KMS-11 (cell line): ENCODE measurements at regions not wholly inside any gene's neighbourhood (a gene's known extent, or its start where the extent isn't known, plus 50 kb on each side); places are given as distances from the start of the nearest gene placed in this dataset.
"Not testable (repeated sequence)": the region's sequence is repeated elsewhere in the genome, so short reads cannot be mapped to it uniquely, and the experiment has no call there.

Experiments used
- H2AFZ ChIP-seq: fragments of 200-600 bp; sonication (generic); 2 replicates; pipeline ENCODE4 v1.6.1; 2016; ENCODE audit warnings: antibody characterized with exemption, mixed run types, low read depth
- H3K27ac ChIP-seq: fragments of 200-600 bp; sonication (generic); 2 replicates; pipeline ENCODE4 v1.6.1; 2016; ENCODE audit warnings: mild to moderate bottlenecking, mixed run types
- H3K27me3 ChIP-seq: fragments of 200-600 bp; sonication (generic); 2 replicates; pipeline ENCODE4 v1.6.1; 2017; ENCODE audit warnings: mild to moderate bottlenecking, low read depth, mixed run types, moderate library complexity; ENCODE audit not compliant: insufficient read depth
- H3K36me3 ChIP-seq: fragments of 200-600 bp; sonication (generic); 2 replicates; pipeline ENCODE4 v1.6.1; 2017; ENCODE audit warnings: mild to moderate bottlenecking, mixed run types; ENCODE audit not compliant: insufficient read depth
- H3K4me1 ChIP-seq: fragments of 200-600 bp; sonication (generic); 2 replicates; pipeline ENCODE4 v1.6.1; 2016; ENCODE audit warnings: mild to moderate bottlenecking, low read depth, mixed run types; ENCODE audit not compliant: poor library complexity, severe bottlenecking
- H3K4me2 ChIP-seq: fragments of 200-600 bp; sonication (generic); 2 replicates; pipeline ENCODE4 v1.7.0; 2016; ENCODE audit warnings: mild to moderate bottlenecking, mixed run types
- H3K4me3 ChIP-seq: fragments of 200-600 bp; sonication (generic); IDR thresholded peaks from 2 replicates; pipeline ENCODE4 v1.6.1; 2017; ENCODE audit warnings: low read depth, low read length, mixed read lengths; ENCODE audit not compliant: insufficient read depth
- H3K79me2 ChIP-seq: fragments of 200-600 bp; sonication (generic); 2 replicates; pipeline ENCODE4 v1.6.1; 2016; ENCODE audit warnings: low read depth, mixed run types; ENCODE audit not compliant: insufficient read depth
- H3K9ac ChIP-seq: fragments of 200-600 bp; sonication (generic); 2 replicates; pipeline ENCODE4 v1.6.1; 2016; ENCODE audit warnings: mild to moderate bottlenecking, mixed run types
- H4K20me1 ChIP-seq: fragments of 200-600 bp; sonication (generic); 2 replicates; pipeline ENCODE4 v1.6.1; 2016; ENCODE audit warnings: mild to moderate bottlenecking, mixed run types; ENCODE audit not compliant: insufficient read depth
- CTCF ChIP-seq: fragments of 200-600 bp; sonication (generic); conservative IDR thresholded peaks from 2 replicates; pipeline ENCODE4 v1.6.1; 2017; ENCODE audit warnings: low read depth, mild to moderate bottlenecking, antibody characterized with exemption, low read length, moderate library complexity, mixed read lengths

- Histone ChIP-seq H3K36me3 (no peaks in the 10 kb centered on the region), H4K20me1 (no peaks in the 10 kb centered on the region), H3K4me3 (no peak overlapping the region), H3K27me3 (no peaks in the 10 kb centered on the region), H2AFZ (no peak overlapping the region), H3K4me1 (no peaks in the 10 kb centered on the region), H3K27ac (no peak overlapping the region), H3K79me2 (no peaks in the 10 kb centered on the region), H3K4me2 (no peak overlapping the region), H3K9ac (no peak overlapping the region)
- TF ChIP-seq CTCF: no peak
Observed at GRCh38 chr13:99681695-99682094, 180.4 kb downstream of the TM9SF2 start.

GRCh38 chr13:99677116-99677951 lies 176.1 kb downstream of the TM9SF2 start:
- H3K36me3 ChIP-seq: no peaks in the 10 kb centered on the region
- H3K4me1 ChIP-seq: no peaks in the 10 kb centered on the region
- H3K9ac ChIP-seq: no peak overlapping the region
- H3K27ac ChIP-seq: no peak overlapping the region
- no peak overlapping the region for H2AFZ ChIP-seq
- H3K4me3 ChIP-seq: no peak overlapping the region
- H4K20me1 ChIP-seq: no peaks in the 10 kb centered on the region
- no peaks in the 10 kb centered on the region for H3K27me3 ChIP-seq
- no peaks in the 10 kb centered on the region for H3K79me2 ChIP-seq
- H3K4me2 ChIP-seq: no peak overlapping the region
- no peak for TF ChIP-seq CTCF

- H3K4me1 ChIP-seq: no peaks in the 10 kb centered on the region
- no peak overlapping the region for H3K9ac ChIP-seq
- no peaks in the 10 kb centered on the region for H3K36me3 ChIP-seq
- H3K4me2 ChIP-seq: no peak overlapping the region
- no peak for TF ChIP-seq CTCF
- H3K27ac ChIP-seq: no peak overlapping the region
- no peaks in the 10 kb centered on the region for H3K79me2 ChIP-seq
- H2AFZ ChIP-seq: no peak overlapping the region
- no peak overlapping the region for H3K4me3 ChIP-seq
- no peaks in the 10 kb centered on the region for H3K27me3 ChIP-seq
- H4K20me1 ChIP-seq: no peaks in the 10 kb centered on the region
Observed at GRCh38 chr13:99671746-99672145, 170.5 kb downstream of the TM9SF2 start.

GRCh38 chr13:99669096-99669495 lies 167.8 kb downstream of the TM9SF2 start:
- not testable (repeated sequence) for H3K9ac ChIP-seq, H3K36me3 ChIP-seq, H4K20me1 ChIP-seq, H3K79me2 ChIP-seq, H3K4me1 ChIP-seq, H3K4me2 ChIP-seq, H3K27me3 ChIP-seq, H3K4me3 ChIP-seq, H3K27ac ChIP-seq, H2AFZ ChIP-seq

GRCh38 chr13:99666146-99666805 lies 165.0 kb downstream of the TM9SF2 start:
- Histone ChIP-seq H3K4me1 (no peaks in the 10 kb centered on the region), H3K4me3 (no peak overlapping the region), H3K36me3 (no peaks in the 10 kb centered on the region), H3K9ac (no peak overlapping the region), H2AFZ (no peak overlapping the region), H3K27ac (no peak overlapping the region), H3K4me2 (no peak overlapping the region), H4K20me1 (no peaks in the 10 kb centered on the region), H3K79me2 (no peaks in the 10 kb centered on the region), H3K27me3 (no peaks in the 10 kb centered on the region)
- no peak for TF ChIP-seq CTCF
